HepG2 (cell line): ENCODE measurements at regions not wholly inside any gene's neighbourhood (a gene's known extent, or its start where the extent isn't known, plus 50 kb on each side); places are given as distances from the start of the nearest gene placed in this dataset.

ENCODE experiments used
- ATAC-seq: fragments of 200-7000 bp; cut with Tn5 transposase; 3 replicates; pipeline ENCODE4 v1.9.1; 2020; ENCODE audit warnings: mild to moderate bottlenecking, moderate library complexity
- BruUV-seq: library from RNA; stranded (reverse); fragments of 400-500 nt; replicated peaks from 2 replicates; lab custom pipeline; 2021; lab: Mats Ljungman, UMichigan
- CTCF ChIA-PET: fragments of 300-600 bp; formaldehyde crosslinking; extraction: SDS; loops from one replicate; lab custom pipeline; 2021; ENCODE audit warnings: low total read pairs, inconsistent platforms, low intra/inter-chr PET ratio; lab: Yijun Ruan, JAX
- POLR2A ChIA-PET: fragments of 350-600 bp; sonication (Branson Sonifier 250); formaldehyde crosslinking; loops from one replicate; lab custom pipeline; 2020; ENCODE audit warnings: antibody characterized with exemption, inconsistent platforms; lab: Yijun Ruan, JAX
- DNase-seq: peaks from one replicate; pipeline ENCODE4 v3.0.0-alpha.2; 2015; ENCODE audit warnings: low spot score
- FAIRE-seq: peaks from 3 replicates; lab custom pipeline; 2011; peaks lifted over from hg19 to GRCh38; lab: Jason Lieb, UNC
- H2AFZ ChIP-seq: one replicate; pipeline ENCODE4 v1.6.1; 2011; ENCODE audit warnings: low read length, inconsistent platforms
- H3K27ac ChIP-seq: fragments of 300-600 bp; 3 replicates; pipeline ENCODE4 v1.8.0; 2011; ENCODE audit warnings: mixed run types, mild to moderate bottlenecking, mixed read lengths, low read length, inconsistent platforms; ENCODE audit not compliant: insufficient read depth; ENCODE audit errors: extremely low read length
- H3K27me3 ChIP-seq, 2 experiments: fragments of 200-600 bp in 1 of 2; 2 replicates in 1 of 2; 3 replicates in 1 of 2; pipeline versions ENCODE4 v1.6.0 to v1.8.0; 2011; ENCODE audit warnings: low read length in 2 of 2, mild to moderate bottlenecking in 2 of 2, moderate library complexity in 2 of 2, inconsistent platforms in 1 of 2; ENCODE audit not compliant: insufficient read depth in 2 of 2, control insufficient read depth in 1 of 2
- H3K36me3 ChIP-seq, 2 experiments: fragments of 200-600 bp in 1 of 2; replicated peaks in 1 of 2; 2 replicates in 1 of 2; 3 replicates in 1 of 2; pipeline versions ENCODE4 v1.5.1 to v1.8.0; 2011; ENCODE audit warnings: low read length in 2 of 2, inconsistent platforms in 1 of 2; ENCODE audit not compliant: insufficient read depth in 2 of 2, control insufficient read depth in 1 of 2
- H3K4me1 ChIP-seq: 2 replicates; pipeline ENCODE4 v1.5.1; 2012; ENCODE audit warnings: low read length, inconsistent platforms; ENCODE audit not compliant: insufficient read depth
- H3K4me2 ChIP-seq: 2 replicates; pipeline ENCODE4 v1.6.0; 2011; ENCODE audit warnings: low read depth, low read length, inconsistent platforms
- H3K4me3 ChIP-seq, 3 experiments: fragments of 200-600 bp in 1 of 3; sonication (generic), shearing (Covaris generic) in 1 of 3; replicated peaks in 1 of 3; 2 replicates each; pipeline ENCODE4 v1.5.1; 2011 to 2016; ENCODE audit warnings: low read length in 3 of 3, inconsistent platforms in 2 of 3, low read depth in 2 of 3, mild to moderate bottlenecking in 2 of 3, control low read depth in 1 of 3, mixed read lengths in 1 of 3; ENCODE audit not compliant: insufficient read depth in 1 of 3
- H3K79me2 ChIP-seq: one replicate; pipeline ENCODE4 v1.6.1; 2011; ENCODE audit warnings: low read length, inconsistent platforms; ENCODE audit not compliant: insufficient read depth
- H3K9ac ChIP-seq: 2 replicates; pipeline ENCODE4 v1.6.0; 2011; ENCODE audit warnings: mild to moderate bottlenecking, low read depth, low read length, inconsistent platforms; ENCODE audit not compliant: insufficient read depth
- H3K9me3 ChIP-seq: 2 replicates; pipeline ENCODE4 v1.5.1; 2012; ENCODE audit warnings: mild to moderate bottlenecking, low read length
- H4K20me1 ChIP-seq: 2 replicates; pipeline ENCODE4 v1.6.0; 2011; ENCODE audit warnings: inconsistent platforms, mild to moderate bottlenecking, low read length, moderate library complexity; ENCODE audit not compliant: insufficient read depth
- ARNT ChIP-seq: fragments of 450-650 bp; IDR thresholded peaks from 2 replicates; pipeline ENCODE4 v1.6.1; 2017
- BCL3 ChIP-seq: sonication (generic); formaldehyde crosslinking; IDR thresholded peaks from 2 replicates; pipeline ENCODE4 v1.5.1; 2020; ENCODE audit warnings: mild to moderate bottlenecking, missing genetic modification reagents, moderate library complexity
- CBX2 ChIP-seq, 2 experiments: fragments of 200-600 bp in 1 of 2; sonication (generic); formaldehyde crosslinking in 1 of 2; IDR thresholded peaks; 2 replicates each; pipeline versions ENCODE4 v1.7.0 to v1.8.1; 2018 to 2022; ENCODE audit warnings: low read depth in 2 of 2, low read length in 1 of 2, mild to moderate bottlenecking in 1 of 2, missing genetic modification reagents in 1 of 2
- MAF1 ChIP-seq: sonication (generic); formaldehyde crosslinking; IDR thresholded peaks from 2 replicates; pipeline ENCODE4 v1.5.0; 2020; ENCODE audit warnings: missing genetic modification reagents, borderline replicate concordance
- MAFF ChIP-seq: IDR thresholded peaks from 2 replicates; pipeline ENCODE4 v1.6.1; 2011; ENCODE audit warnings: low read depth, low read length, improper control_type of control experiment
- MAFK ChIP-seq, 2 experiments: IDR thresholded peaks in 1 of 2; conservative IDR thresholded peaks in 1 of 2; 2 replicates each; pipeline ENCODE4 v1.6.1; 2011; ENCODE audit warnings: improper control_type of control experiment in 2 of 2, low read length in 2 of 2
- NFKBIZ ChIP-seq: IDR thresholded peaks from 2 replicates; pipeline ENCODE4 v1.6.1; 2018; ENCODE audit warnings: missing genetic modification reagents, missing compliant biosample characterization
- NKX3-1 ChIP-seq: sonication (generic); formaldehyde crosslinking; IDR thresholded peaks from 2 replicates; pipeline ENCODE4 v1.5.0; 2020; ENCODE audit warnings: missing genetic modification reagents
- ZNF879 ChIP-seq: sonication (generic); formaldehyde crosslinking; IDR thresholded peaks from 2 replicates; pipeline ENCODE4 v1.8.1; 2023; ENCODE audit warnings: missing genetic modification reagents
- WGBS: methylation state at CpG from one replicate; pipeline ENCODE4 v1.1.6; 2017; ENCODE audit warnings: low lambda C conversion rate; 5-methylcytosine and 5-hydroxymethylcytosine counted together
- in situ Hi-C: cut with HindIII; loops from 2 replicates; pipeline ENCODE4 v1.10.0; 2017; ENCODE audit warnings: low pct_unique_long_range_greater_than_20kb; ENCODE audit not compliant: extremely low pct_ligation_motif_present
- intact Hi-C: fragments of 100-400 bp; cut with micrococcal nuclease; formaldehyde crosslinking; loops from one replicate; pipeline ENCODE4 v1.10.0; 2022; ENCODE audit not compliant: unreplicated experiment
- TF ChIP-seq, protein P1 (sequence below): sonication (generic); formaldehyde crosslinking; IDR thresholded peaks from 2 replicates; pipeline ENCODE4 v1.8.1; 2023; ENCODE audit warnings: mild to moderate bottlenecking, missing genetic modification reagents, borderline replicate concordance
- TF ChIP-seq, protein P2 (sequence below): sonication (generic); formaldehyde crosslinking; IDR thresholded peaks from 2 replicates; pipeline ENCODE4 v1.5.0; 2020; ENCODE audit warnings: mild to moderate bottlenecking, missing genetic modification reagents
- TF ChIP-seq, protein P3 (sequence below): fragments of 450-650 bp; IDR thresholded peaks from 2 replicates; pipeline ENCODE4 v1.6.1; 2016

GRCh38 chr4:81971637-81972381, 402.0 kb downstream of the HNRNPD start:
- 31% methylated on average over 4 of the region's 4 CpGs for WGBS
- no peaks in the 10 kb centered on the region for H4K20me1 ChIP-seq
- CTCF ChIA-PET = no interaction called here
- H3K9ac ChIP-seq = no peak overlapping the region
- H3K79me2 ChIP-seq = no peaks in the 10 kb centered on the region
- no peaks in the 10 kb centered on the region for H3K4me1 ChIP-seq
- H3K4me3 ChIP-seq = no peak overlapping the region
- FAIRE-seq (no peak), ATAC-seq (no peak), DNase-seq (no peak)
- no peak overlapping the region for H3K27ac ChIP-seq
- no TSS peak for BruUV-seq
- no peaks in the 10 kb centered on the region for H3K27me3 ChIP-seq
- TF ChIP-seq MAFF (peak; percentile 52; the same call in 1 of the 2 replicates), MAFK (conservative IDR thresholded peaks at IDR 0.05 in 1 of 2, IDR thresholded peaks at IDR 0.05 in 1 of 2; ENCODE audit: low read length in 2 of 2) (peak; percentile 41 to 71; a peak in 3 of 4 replicates)
- TF ChIP-seq, protein P1, sequence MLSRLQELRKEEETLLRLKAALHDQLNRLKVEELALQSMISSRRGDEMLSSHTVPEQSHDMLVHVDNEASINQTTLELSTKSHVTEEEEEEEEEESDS (CRISPR knock-in tag) = no peak
- no peaks in the 10 kb centered on the region for H3K9me3 ChIP-seq
- H2AFZ ChIP-seq = no peak overlapping the region
- POLR2A ChIA-PET = no interaction called here
- H3K4me2 ChIP-seq = no peak overlapping the region
- no peaks in the 10 kb centered on the region for H3K36me3 ChIP-seq
- in situ Hi-C loops = no loop called here
- intact Hi-C loops = no loop called here

- H2AFZ ChIP-seq = no peak overlapping the region
- BruUV-seq = no TSS peak
- 3% methylated on average over 1 of the region's 1 CpG for WGBS
- in situ Hi-C loops (no loop called here), intact Hi-C loops (no loop called here)
- no peaks in the 10 kb centered on the region for H3K36me3 ChIP-seq
- H3K27ac ChIP-seq = no peak overlapping the region
- no peaks in the 10 kb centered on the region for H3K27me3 ChIP-seq
- ATAC-seq (no peak), DNase-seq (no peak), FAIRE-seq (no peak)
- H3K4me1 ChIP-seq = no peaks in the 10 kb centered on the region
- H3K9me3 ChIP-seq = no peaks in the 10 kb centered on the region
- no peak overlapping the region for H3K4me2 ChIP-seq
- ChIA-PET CTCF (no interaction called here), POLR2A (no interaction called here)
- H3K9ac ChIP-seq = no peak overlapping the region
- H3K4me3 ChIP-seq = no peak overlapping the region
- H4K20me1 ChIP-seq = no peaks in the 10 kb centered on the region
- no peaks in the 10 kb centered on the region for H3K79me2 ChIP-seq
- TF ChIP-seq MAF1 (CRISPR knock-in tag) (no peak), ZNF879 (CRISPR knock-in tag) (no peak), NFKBIZ (CRISPR knock-in tag) (no peak), ARNT (no peak), NKX3-1 (CRISPR knock-in tag) (no peak), BCL3 (no peak), CBX2 (IDR thresholded peaks at IDR 0.05; ENCODE audit: low read depth, low read length) (no peak), CBX2 (CRISPR knock-in tag; IDR thresholded peaks at IDR 0.05; ENCODE audit: low read depth) (no peak)
- TF ChIP-seq, protein P2, sequence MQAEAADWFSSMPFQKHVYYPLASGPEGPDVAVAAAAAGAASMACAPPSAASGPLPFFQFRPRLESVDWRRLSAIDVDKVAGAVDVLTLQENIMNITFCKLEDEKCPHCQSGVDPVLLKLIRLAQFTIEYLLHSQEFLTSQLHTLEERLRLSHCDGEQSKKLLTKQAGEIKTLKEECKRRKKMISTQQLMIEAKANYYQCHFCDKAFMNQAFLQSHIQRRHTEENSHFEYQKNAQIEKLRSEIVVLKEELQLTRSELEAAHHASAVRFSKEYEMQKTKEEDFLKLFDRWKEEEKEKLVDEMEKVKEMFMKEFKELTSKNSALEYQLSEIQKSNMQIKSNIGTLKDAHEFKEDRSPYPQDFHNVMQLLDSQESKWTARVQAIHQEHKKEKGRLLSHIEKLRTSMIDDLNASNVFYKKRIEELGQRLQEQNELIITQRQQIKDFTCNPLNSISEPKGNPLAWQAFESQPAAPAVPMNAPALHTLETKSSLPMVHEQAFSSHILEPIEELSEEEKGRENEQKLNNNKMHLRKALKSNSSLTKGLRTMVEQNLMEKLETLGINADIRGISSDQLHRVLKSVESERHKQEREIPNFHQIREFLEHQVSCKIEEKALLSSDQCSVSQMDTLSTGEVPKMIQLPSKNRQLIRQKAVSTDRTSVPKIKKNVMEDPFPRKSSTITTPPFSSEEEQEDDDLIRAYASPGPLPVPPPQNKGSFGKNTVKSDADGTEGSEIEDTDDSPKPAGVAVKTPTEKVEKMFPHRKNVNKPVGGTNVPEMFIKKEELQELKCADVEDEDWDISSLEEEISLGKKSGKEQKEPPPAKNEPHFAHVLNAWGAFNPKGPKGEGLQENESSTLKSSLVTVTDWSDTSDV (CRISPR knock-in tag) = no peak
- TF ChIP-seq, protein P3, sequence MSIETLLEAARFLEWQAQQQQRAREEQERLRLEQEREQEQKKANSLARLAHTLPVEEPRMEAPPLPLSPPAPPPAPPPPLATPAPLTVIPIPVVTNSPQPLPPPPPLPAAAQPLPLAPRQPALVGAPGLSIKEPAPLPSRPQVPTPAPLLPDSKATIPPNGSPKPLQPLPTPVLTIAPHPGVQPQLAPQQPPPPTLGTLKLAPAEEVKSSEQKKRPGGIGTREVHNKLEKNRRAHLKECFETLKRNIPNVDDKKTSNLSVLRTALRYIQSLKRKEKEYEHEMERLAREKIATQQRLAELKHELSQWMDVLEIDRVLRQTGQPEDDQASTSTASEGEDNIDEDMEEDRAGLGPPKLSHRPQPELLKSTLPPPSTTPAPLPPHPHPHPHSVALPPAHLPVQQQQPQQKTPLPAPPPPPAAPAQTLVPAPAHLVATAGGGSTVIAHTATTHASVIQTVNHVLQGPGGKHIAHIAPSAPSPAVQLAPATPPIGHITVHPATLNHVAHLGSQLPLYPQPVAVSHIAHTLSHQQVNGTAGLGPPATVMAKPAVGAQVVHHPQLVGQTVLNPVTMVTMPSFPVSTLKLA = no peak
Measured at GRCh38 chr4:81971061-81971460, 402.7 kb downstream of the HNRNPD start.
